GM21447 (cell line): ENCODE measurements at regions not wholly inside any gene's neighbourhood (a gene's known extent, or its start where the extent isn't known, plus 50 kb on each side); places are given as distances from the start of the nearest gene placed in this dataset.
"Not testable (repeated sequence)": the region's sequence is repeated elsewhere in the genome, so short reads cannot be mapped to it uniquely, and the experiment has no call there.

Experiments
- ATAC-seq: cut with Tn5 transposase; IDR thresholded peaks from one replicate; pipeline ENCODE4 v1.9.1; 2021; ENCODE audit not compliant: unreplicated experiment

- ATAC-seq, result no peak
Measured at GRCh38 chr10:38209332-38209731, 115.2 kb downstream of the ZNF37A start.

- not testable (repeated sequence) for ATAC-seq
Measured at GRCh38 chr10:38209748-38210147, 115.6 kb downstream of the ZNF37A start.

- ATAC-seq, result no peak
Measured at GRCh38 chr10:38212460-38212859, 118.3 kb downstream of the ZNF37A start.

GRCh38 chr10:38226385-38226784, 132.2 kb downstream of the ZNF37A start:
- ATAC-seq, result no peak

- ATAC-seq, result no peak
Measured at GRCh38 chr10:38228394-38228793, 134.3 kb downstream of the ZNF37A start.

- not testable (repeated sequence) for ATAC-seq
Measured at GRCh38 chr10:38238479-38238878, 144.3 kb downstream of the ZNF37A start.

- not testable (repeated sequence) for ATAC-seq
Measured at GRCh38 chr10:38242061-38242649, 148.0 kb downstream of the ZNF37A start.

- not testable (repeated sequence) for ATAC-seq
Measured at GRCh38 chr10:38248113-38248512, 154.0 kb downstream of the ZNF37A start.

- not testable (repeated sequence) for ATAC-seq
Measured at GRCh38 chr10:38252551-38252950, 158.4 kb downstream of the ZNF37A start.

GRCh38 chr10:38267555-38267954, 173.4 kb downstream of the ZNF37A start:
- not testable (repeated sequence) for ATAC-seq

- not testable (repeated sequence) for ATAC-seq
Measured at GRCh38 chr10:38271031-38271430, 176.9 kb downstream of the ZNF37A start.

GRCh38 chr10:38274879-38275278, 180.7 kb downstream of the ZNF37A start:
- ATAC-seq, result not testable (repeated sequence)

- not testable (repeated sequence) for ATAC-seq
Measured at GRCh38 chr10:38292560-38292959, 198.4 kb downstream of the ZNF37A start.

- ATAC-seq, result not testable (repeated sequence)
Measured at GRCh38 chr10:38310111-38310510, 216.0 kb downstream of the ZNF37A start.

GRCh38 chr10:38315090-38315805, 221.1 kb downstream of the ZNF37A start:
- ATAC-seq, result not testable (repeated sequence)

GRCh38 chr10:38321393-38321792, 227.3 kb downstream of the ZNF37A start:
- ATAC-seq, result not testable (repeated sequence)

- ATAC-seq, result not testable (repeated sequence)
Measured at GRCh38 chr10:38330306-38330705, 236.2 kb downstream of the ZNF37A start.

GRCh38 chr10:38331106-38331505, 237.0 kb downstream of the ZNF37A start:
- ATAC-seq, result not testable (repeated sequence)

- ATAC-seq, result not testable (repeated sequence)
Measured at GRCh38 chr10:38333699-38334098, 239.6 kb downstream of the ZNF37A start.

- not testable (repeated sequence) for ATAC-seq
Measured at GRCh38 chr10:38350645-38351044, 256.5 kb downstream of the ZNF37A start.

GRCh38 chr10:38354410-38354809, 260.3 kb downstream of the ZNF37A start:
- not testable (repeated sequence) for ATAC-seq

GRCh38 chr10:38355911-38356526, 261.9 kb downstream of the ZNF37A start:
- peak; percentile 99 for ATAC-seq
